Endothelial cell of umbilical vein (primary cell): ENCODE measurements at regions not wholly inside any gene's neighbourhood (a gene's known extent, or its start where the extent isn't known, plus 50 kb on each side); places are given as distances from the start of the nearest gene placed in this dataset.

Experiments used
- BruUV-seq: library from RNA; stranded (reverse); fragments of 400-500 nt; replicated peaks from 2 replicates; lab custom pipeline; 2021; lab: Mats Ljungman, UMichigan
- CTCF ChIA-PET: fragments of 300-600, 350-600 bp; sonication (Branson Sonifier 250); formaldehyde crosslinking; loops from one replicate; lab custom pipeline; 2021; ENCODE audit warnings: antibody characterized with exemption, inconsistent platforms; lab: Charles Lee
- POLR2A ChIA-PET: fragments of 300-600, 350-600 bp; sonication (Branson Sonifier 250); formaldehyde crosslinking; loops from one replicate; lab custom pipeline; 2021; ENCODE audit warnings: antibody characterized with exemption, inconsistent platforms; lab: Charles Lee
- DNase-seq: peaks from one replicate; pipeline ENCODE4 v3.0.0-alpha.2; 2011; ENCODE audit warnings: low read depth, low spot score
- FAIRE-seq: peaks from 2 replicates; lab custom pipeline; 2011; peaks lifted over from hg19 to GRCh38; lab: Jason Lieb, UNC
- H2AFZ ChIP-seq: 2 replicates; pipeline ENCODE4 v1.6.0; 2012; ENCODE audit warnings: low read depth, low read length, control low read depth, inconsistent platforms
- H3K27ac ChIP-seq: 2 replicates; pipeline ENCODE4 v1.5.1; 2011; ENCODE audit warnings: low read depth, mild to moderate bottlenecking, control low read depth, low read length, moderate library complexity; ENCODE audit not compliant: insufficient read depth
- H3K27me3 ChIP-seq, 2 experiments: 2 replicates each; pipeline versions ENCODE4 v1.6.0 to v1.6.1; 2011; ENCODE audit warnings: low read length in 2 of 2, mixed read lengths in 1 of 2; ENCODE audit not compliant: control insufficient read depth in 2 of 2, insufficient read depth in 2 of 2
- H3K36me3 ChIP-seq, 2 experiments: 2 replicates in 1 of 2; 3 replicates in 1 of 2; pipeline ENCODE4 v1.5.1; 2011; ENCODE audit warnings: low read length in 2 of 2, mild to moderate bottlenecking in 1 of 2, moderate library complexity in 1 of 2; ENCODE audit not compliant: control insufficient read depth in 2 of 2, insufficient read depth in 2 of 2; ENCODE audit errors: extremely low read depth in 1 of 2
- H3K4me1 ChIP-seq: 3 replicates; pipeline ENCODE4 v1.5.1; 2011; ENCODE audit warnings: mild to moderate bottlenecking, low read length; ENCODE audit not compliant: control insufficient read depth, insufficient read depth; ENCODE audit errors: extremely low read depth
- H3K4me2 ChIP-seq: 2 replicates; pipeline ENCODE4 v1.6.1; 2011; ENCODE audit warnings: low read length, control low read depth, mixed read lengths; ENCODE audit not compliant: insufficient read depth
- H3K4me3 ChIP-seq, 3 experiments: fragments of 200-600 bp in 1 of 3; sonication (generic), shearing (Covaris generic) in 1 of 3; replicated peaks in 1 of 3; 2 replicates each; pipeline ENCODE4 v1.5.1; 2011 to 2016; ENCODE audit warnings: control low read depth in 3 of 3, low read length in 3 of 3, mild to moderate bottlenecking in 2 of 3, inconsistent platforms in 1 of 3, low read depth in 1 of 3, moderate library complexity in 1 of 3; ENCODE audit not compliant: insufficient read depth in 1 of 3
- H3K79me2 ChIP-seq: 2 replicates; pipeline ENCODE4 v1.6.0; 2012; ENCODE audit warnings: low read length, inconsistent platforms; ENCODE audit not compliant: control insufficient read depth, insufficient read depth
- H3K9ac ChIP-seq: replicated peaks from 2 replicates; pipeline ENCODE3; 2011; ENCODE audit warnings: low read length, control low read depth; ENCODE audit not compliant: insufficient read depth; ENCODE audit errors: extremely low read depth
- H3K9me1 ChIP-seq: replicated peaks from 3 replicates; pipeline ENCODE4 v1.6.0; 2011; ENCODE audit warnings: mild to moderate bottlenecking, low read length; ENCODE audit not compliant: control insufficient read depth, insufficient read depth; ENCODE audit errors: extremely low read depth
- H3K9me3 ChIP-seq: replicated peaks from 2 replicates; pipeline ENCODE4 v1.5.1; 2012; ENCODE audit warnings: low read length, inconsistent platforms; ENCODE audit not compliant: control insufficient read depth, insufficient read depth
- H4K20me1 ChIP-seq: replicated peaks from 2 replicates; pipeline ENCODE3; 2011; ENCODE audit warnings: mild to moderate bottlenecking, low read length; ENCODE audit not compliant: control insufficient read depth, insufficient read depth; ENCODE audit errors: extremely low read depth
- CTCF ChIP-seq, 2 donors: IDR thresholded peaks; 1 replicate in 1 of 2; 2 replicates in 1 of 2; pipeline ENCODE4 v1.5.1; 2011; ENCODE audit warnings: low read length in 2 of 2, mild to moderate bottlenecking in 2 of 2, moderate library complexity in 2 of 2, control low read depth in 1 of 2, inconsistent platforms in 1 of 2, low read depth in 1 of 2; ENCODE audit not compliant: insufficient read depth in 1 of 2; ENCODE audit errors: extremely low read depth in 1 of 2
- EZH2 ChIP-seq: IDR thresholded peaks from 2 replicates; pipeline ENCODE4 v1.6.1; 2012; ENCODE audit warnings: borderline replicate concordance, low read depth, mild to moderate bottlenecking, moderate library complexity, low read length, inconsistent platforms; ENCODE audit not compliant: severe bottlenecking
- FOS ChIP-seq: IDR thresholded peaks from 2 replicates; pipeline ENCODE4 v1.6.1; 2011; ENCODE audit warnings: mild to moderate bottlenecking, low read length, moderate library complexity, borderline replicate concordance; ENCODE audit not compliant: insufficient read depth
- GATA2 ChIP-seq: IDR thresholded peaks from 2 replicates; pipeline ENCODE4 v1.7.0; 2011; ENCODE audit warnings: low read depth, mild to moderate bottlenecking, moderate library complexity, mixed read lengths, low read length; ENCODE audit not compliant: insufficient read length, insufficient read depth
- JUN ChIP-seq: IDR thresholded peaks from 2 replicates; pipeline ENCODE4 v1.6.1; 2011; ENCODE audit warnings: borderline replicate concordance, low read depth; ENCODE audit not compliant: insufficient read length, insufficient read depth
- MYC ChIP-seq: IDR thresholded peaks from one replicate; pipeline ENCODE4 v1.6.1; 2011; ENCODE audit warnings: mild to moderate bottlenecking, low read depth, low read length
- POLR2A ChIP-seq: IDR thresholded peaks from 2 replicates; pipeline ENCODE4 v1.6.1; 2012; ENCODE audit warnings: low read depth, mild to moderate bottlenecking, control low read depth, low read length
- POLR2AphosphoS5 ChIP-seq: IDR thresholded peaks from 2 replicates; pipeline ENCODE4 v1.6.1; 2012; ENCODE audit warnings: low read depth, mild to moderate bottlenecking, control low read depth, low read length, moderate library complexity; ENCODE audit not compliant: insufficient read depth
- dilution Hi-C: fragments of 300-500 bp; cut with MboI; formaldehyde crosslinking; loops from one replicate; pipeline ENCODE4 v1.15.0; 2019; ENCODE audit warnings: low sequenced_read_pairs; ENCODE audit not compliant: extremely low pct_ligation_motif_present
- intact Hi-C: fragments of 100-400 bp; cut with micrococcal nuclease; formaldehyde crosslinking; loops from one replicate; pipeline ENCODE4 v1.10.0; 2022
- TF ChIP-seq, protein P1 (sequence below): IDR thresholded peaks from 2 replicates; pipeline ENCODE4 v1.6.1; 2011; ENCODE audit not compliant: insufficient read depth, insufficient read length

DNA sequence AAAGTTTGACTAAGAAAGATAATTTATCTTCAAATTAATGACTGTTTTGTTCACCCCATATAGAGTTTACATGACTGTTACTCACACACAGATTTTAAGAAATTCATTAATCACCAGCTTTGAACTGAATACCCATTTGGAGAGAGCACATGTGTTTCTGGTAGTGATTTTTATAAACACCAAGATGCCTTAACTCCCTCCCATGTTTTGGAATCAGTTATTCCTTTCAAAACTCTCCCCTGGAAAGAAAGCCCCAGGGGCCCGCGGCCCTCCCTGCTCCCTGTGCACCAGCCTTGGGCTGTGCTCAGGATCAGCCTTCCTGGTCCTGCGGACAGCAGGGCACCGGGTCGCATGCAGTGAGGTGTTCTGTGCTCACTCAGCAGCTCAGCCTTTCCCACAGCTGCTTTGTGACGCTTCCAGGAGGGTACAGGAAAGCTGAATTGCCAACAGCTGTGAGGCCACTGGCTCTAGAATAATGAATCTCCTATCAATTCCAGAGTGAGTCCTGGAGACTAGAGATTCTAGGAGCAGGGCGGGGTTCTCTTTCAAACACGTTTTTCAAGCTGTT is 483.2 kb downstream of the EFNB2 start:
- Histone ChIP-seq H4K20me1 (no peaks in the 10 kb centered on the region), H2AFZ (no peak overlapping the region), H3K9me1 (no peaks in the 10 kb centered on the region), H3K79me2 (no peaks in the 10 kb centered on the region), H3K27ac (no peak overlapping the region), H3K27me3 (no peaks in the 10 kb centered on the region), H3K4me3 (no peak overlapping the region), H3K9me3 (no peaks in the 10 kb centered on the region), H3K4me2 (no peak overlapping the region), H3K9ac (no peak overlapping the region), H3K36me3 (no peaks in the 10 kb centered on the region), H3K4me1 (no peaks in the 10 kb centered on the region)
- no peak for DNase-seq
- BruUV-seq = no TSS peak
- ChIA-PET POLR2A (no interaction called here), CTCF (interaction anchor here (1.0 to 1.5 kb wide), 2 partner anchors 183 to 1278 kb away, joined by 3 read pairs; no protein-coding TSS in a partner anchor)
- TF ChIP-seq MYC = no peak
- no peak for TF ChIP-seq GATA2
- TF ChIP-seq FOS = no peak
- TF ChIP-seq, protein P1, sequence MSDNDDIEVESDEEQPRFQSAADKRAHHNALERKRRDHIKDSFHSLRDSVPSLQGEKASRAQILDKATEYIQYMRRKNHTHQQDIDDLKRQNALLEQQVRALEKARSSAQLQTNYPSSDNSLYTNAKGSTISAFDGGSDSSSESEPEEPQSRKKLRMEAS = no peak
- no peak for TF ChIP-seq JUN
- TF ChIP-seq POLR2A = no peak
- TF ChIP-seq CTCF (IDR thresholded peaks at IDR 0.05; ENCODE audit: extremely low read depth in 1 of 2, insufficient read depth in 1 of 2, low read depth in 1 of 2, low read length in 2 of 2) = no peak
- no peak for TF ChIP-seq POLR2AphosphoS5
- TF ChIP-seq EZH2 = no peak
- FAIRE-seq = no peak
- intact Hi-C loops (no loop called here), dilution Hi-C loops (no loop called here)
